ENCODE measurements at regions not wholly inside any gene's neighbourhood (a gene's known extent, or its start where the extent isn't known, plus 50 kb on each side); places are given as distances from the start of the nearest gene placed in this dataset.

DNA sequence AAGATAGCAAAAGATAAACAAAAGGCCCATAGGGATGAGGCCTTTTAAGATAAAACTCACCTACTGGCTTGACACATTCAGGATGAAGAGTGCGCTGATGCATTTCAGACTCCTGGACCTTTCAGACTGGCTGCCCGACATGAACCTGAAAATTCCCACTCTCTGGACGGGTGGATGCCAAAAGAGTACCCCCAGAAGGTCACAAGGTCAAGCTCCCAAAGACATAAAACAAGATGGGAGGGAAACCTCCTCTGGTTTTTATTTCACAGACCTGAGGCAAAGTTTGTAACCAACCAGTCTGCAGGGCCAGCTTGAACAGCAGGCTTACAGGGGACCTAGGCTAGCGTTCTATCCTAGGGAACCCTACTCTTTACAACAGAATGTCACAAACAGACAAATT, 123.2 kb upstream of the GC start:
- TF ChIP-seq ELF4 (IDR thresholded peaks at IDR 0.05) (no peak), SUZ12 (IDR thresholded peaks at IDR 0.05) (no peak)
- TF ChIP-seq, protein P1, sequence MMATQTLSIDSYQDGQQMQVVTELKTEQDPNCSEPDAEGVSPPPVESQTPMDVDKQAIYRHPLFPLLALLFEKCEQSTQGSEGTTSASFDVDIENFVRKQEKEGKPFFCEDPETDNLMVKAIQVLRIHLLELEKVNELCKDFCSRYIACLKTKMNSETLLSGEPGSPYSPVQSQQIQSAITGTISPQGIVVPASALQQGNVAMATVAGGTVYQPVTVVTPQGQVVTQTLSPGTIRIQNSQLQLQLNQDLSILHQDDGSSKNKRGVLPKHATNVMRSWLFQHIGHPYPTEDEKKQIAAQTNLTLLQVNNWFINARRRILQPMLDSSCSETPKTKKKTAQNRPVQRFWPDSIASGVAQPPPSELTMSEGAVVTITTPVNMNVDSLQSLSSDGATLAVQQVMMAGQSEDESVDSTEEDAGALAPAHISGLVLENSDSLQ (IDR thresholded peaks at IDR 0.05): no peak

Data from HEK293T (cell line).